ENCODE measurements at regions not wholly inside any gene's neighbourhood (a gene's known extent, or its start where the extent isn't known, plus 50 kb on each side); places are given as distances from the start of the nearest gene placed in this dataset.

DNA sequence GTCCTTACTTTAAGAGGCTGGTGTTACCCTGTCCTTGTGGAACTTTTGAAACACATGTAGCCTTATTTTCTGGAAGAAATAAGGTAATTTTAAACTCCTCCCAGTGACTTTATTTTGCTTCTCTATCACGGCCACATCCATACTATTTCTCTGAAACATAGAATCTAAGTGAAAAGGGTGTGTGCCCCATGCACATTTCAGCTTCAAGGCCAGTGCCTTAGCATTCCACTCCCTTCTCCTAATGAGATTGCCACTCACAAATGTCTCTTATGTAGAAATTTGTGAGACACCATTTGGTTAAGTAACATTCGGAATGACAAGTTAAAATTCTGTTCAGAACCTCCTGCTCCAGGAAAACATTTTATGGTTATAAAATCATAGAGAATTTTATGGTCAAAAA is 562.7 kb downstream of the TUSC7 start:
- Histone ChIP-seq H3K4ac (replicated peaks; ENCODE audit: insufficient read length, low read depth, low read length) (no peak overlapping the region), H2BK15ac (ENCODE audit: low read length) (no peak overlapping the region), H2AFZ (ENCODE audit: low read length) (no peak overlapping the region), H2BK120ac (replicated peaks; ENCODE audit: low read depth, low read length) (no peak overlapping the region), H3K18ac (ENCODE audit: extremely low read depth, low read length) (no peak overlapping the region), H3K27me3 (replicated peaks in 1 of 4; ENCODE audit: control insufficient read depth in 3 of 4, extremely low read depth in 1 of 4, insufficient read depth in 3 of 4, low read length in 3 of 4) (no peaks in the 10 kb centered on the region), H3K14ac (ENCODE audit: insufficient read length) (no peak overlapping the region), H3K9ac (replicated peaks in 1 of 4; ENCODE audit: extremely low read depth in 1 of 4, low read depth in 3 of 4, low read length in 3 of 4) (no peak overlapping the region), H2AK5ac (ENCODE audit: low read depth, low read length) (no peak overlapping the region), H3K4me2 (ENCODE audit: insufficient read depth in 1 of 2, low read depth in 2 of 2, low read length in 2 of 2) (no peak overlapping the region), H2BK12ac (ENCODE audit: low read depth, low read length) (no peak overlapping the region), H4K8ac (ENCODE audit: extremely low read depth, insufficient read depth, low read length) (no peak overlapping the region), H3K36me3 (ENCODE audit: control insufficient read depth in 2 of 4, insufficient read depth in 4 of 4, low read length in 3 of 4) (no peaks in the 10 kb centered on the region), H3K79me2 (ENCODE audit: control insufficient read depth in 1 of 2, insufficient read depth in 2 of 2, low read length in 2 of 2) (no peaks in the 10 kb centered on the region), H3K23ac (ENCODE audit: insufficient read length) (no peak overlapping the region), H3K9me3 (ENCODE audit: insufficient read depth in 2 of 2, low read depth in 1 of 2, low read length in 1 of 2) (no peaks in the 10 kb centered on the region), H2BK20ac (ENCODE audit: low read length) (no peak overlapping the region), H4K5ac (ENCODE audit: insufficient read length, low read depth, low read length) (no peak overlapping the region), H3K27ac (ENCODE audit: low read depth, low read length) (no peak overlapping the region), H3K4me1 (replicated peaks in 1 of 4; ENCODE audit: control insufficient read depth in 3 of 4, insufficient read depth in 4 of 4, low read length in 3 of 4) (no peaks in the 10 kb centered on the region), H3K56ac (replicated peaks; ENCODE audit: insufficient read length, low read depth, low read length) (no peak overlapping the region), H3K4me3 (ENCODE audit: extremely low read depth in 1 of 4, insufficient read depth in 2 of 4, low read depth in 3 of 4, low read length in 4 of 4) (no peak overlapping the region), H2BK5ac (ENCODE audit: low read depth, low read length) (no peak overlapping the region), H4K20me1 (replicated peaks in 1 of 2; ENCODE audit: control insufficient read depth in 1 of 2, insufficient read depth in 2 of 2, low read length in 2 of 2) (no peaks in the 10 kb centered on the region), H3K79me1 (ENCODE audit: low read depth, low read length) (no peaks in the 10 kb centered on the region), H4K91ac (replicated peaks; ENCODE audit: insufficient read length, low read length) (no peak overlapping the region), H3K23me2 (ENCODE audit: low read depth, low read length) (no peaks in the 10 kb centered on the region)
- ChIA-PET POLR2A (ENCODE audit: partially characterized antibody) (no interaction called here), CTCF (ENCODE audit: partially characterized antibody) (no interaction called here)
- FAIRE-seq (no peak), DNase-seq (ENCODE audit: low read depth in 1 of 2, low spot score in 2 of 2) (no peak)
- 94% methylated on average over 2 of the region's 2 CpGs; no CpG with 5 or more reads in 1 of the 2 experiments for WGBS, 2 experiments (ENCODE audit: extremely low coverage in 1 of 2, insufficient coverage in 1 of 2, insufficient read length in 1 of 2, insufficient replicate concordance in 2 of 2, low coverage in 1 of 2, low lambda C conversion rate in 2 of 2, missing lambda C conversion rate in 1 of 2)
- TF ChIP-seq JUND (IDR thresholded peaks at IDR 0.05; ENCODE audit: low read length): no peak
- TF ChIP-seq ZNF274 (IDR thresholded peaks at IDR 0.05; ENCODE audit: borderline replicate concordance, extremely low read depth, low read length): no peak
